AG10803 (cell line): ENCODE measurements at regions not wholly inside any gene's neighbourhood (a gene's known extent, or its start where the extent isn't known, plus 50 kb on each side); places are given as distances from the start of the nearest gene placed in this dataset.

ENCODE experiments used
- DNase-seq: peaks from one replicate; pipeline ENCODE4 v3.0.0; 2010; ENCODE audit warnings: low read depth
- H3K4me3 ChIP-seq: 2 replicates; pipeline ENCODE4 v1.5.1; 2011; ENCODE audit warnings: mild to moderate bottlenecking, low read length, control low read depth
- CTCF ChIP-seq: conservative IDR thresholded peaks from 2 replicates; pipeline ENCODE4 v1.5.1; 2011; ENCODE audit warnings: mild to moderate bottlenecking, low read length, control low read depth, inconsistent platforms

- H3K4me3 ChIP-seq, result no peak overlapping the region
- DNase-seq, result no peak
- TF ChIP-seq CTCF, result no peak
Measured at GRCh38 chr17:10992106-10992880, 154.4 kb upstream of the PIRT start.

GRCh38 chr17:10987786-10988185 is 149.9 kb upstream of the PIRT start:
- H3K4me3 ChIP-seq, result no peak overlapping the region
- no peak for TF ChIP-seq CTCF
- no peak for DNase-seq

- no peak for DNase-seq
- no peak overlapping the region for H3K4me3 ChIP-seq
- TF ChIP-seq CTCF, result no peak
Measured at GRCh38 chr17:10984220-10984619, 146.3 kb upstream of the PIRT start.

GRCh38 chr17:10976401-10976800 is 138.5 kb upstream of the PIRT start:
- no peak for TF ChIP-seq CTCF
- H3K4me3 ChIP-seq, result no peak overlapping the region
- DNase-seq, result no peak

- H3K4me3 ChIP-seq, result no peak overlapping the region
- no peak for TF ChIP-seq CTCF
- no peak for DNase-seq
Measured at GRCh38 chr17:10968007-10968406, 130.1 kb upstream of the PIRT start.

GRCh38 chr17:10956821-10957220 is 118.9 kb upstream of the PIRT start:
- no peak for DNase-seq
- no peak for TF ChIP-seq CTCF
- H3K4me3 ChIP-seq, result no peak overlapping the region

- DNase-seq, result no peak
- no peak for TF ChIP-seq CTCF
- H3K4me3 ChIP-seq, result no peak overlapping the region
Measured at GRCh38 chr17:10944819-10945218, 106.9 kb upstream of the PIRT start.
